ENCODE measurements at regions not wholly inside any gene's neighbourhood (a gene's known extent, or its start where the extent isn't known, plus 50 kb on each side); places are given as distances from the start of the nearest gene placed in this dataset.
A peak's percentile ranks its signal among the peaks of the same experiment; 100 is the strongest.

DNA sequence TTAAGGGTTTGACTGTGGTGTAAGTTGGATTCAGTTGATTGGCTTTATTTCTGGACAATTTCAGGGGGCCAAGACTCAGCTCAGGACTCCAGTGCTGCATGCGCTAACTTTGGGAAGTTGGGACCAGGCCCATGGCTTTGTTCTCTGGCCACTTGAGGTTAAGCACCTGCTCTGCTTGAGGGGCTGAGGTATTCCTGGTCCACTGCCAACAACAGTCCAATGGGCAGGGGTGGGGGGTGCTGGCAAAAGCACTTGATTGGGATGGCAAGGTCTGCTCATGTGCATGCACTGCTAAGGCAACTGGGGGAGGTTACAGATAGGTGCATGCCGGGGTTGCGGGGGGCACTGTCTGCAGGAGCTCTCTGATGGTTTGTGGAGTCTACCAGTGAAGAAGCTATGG, 52.6 kb upstream of the ASB17 start:
- DNase-seq, result no peak

DNA sequence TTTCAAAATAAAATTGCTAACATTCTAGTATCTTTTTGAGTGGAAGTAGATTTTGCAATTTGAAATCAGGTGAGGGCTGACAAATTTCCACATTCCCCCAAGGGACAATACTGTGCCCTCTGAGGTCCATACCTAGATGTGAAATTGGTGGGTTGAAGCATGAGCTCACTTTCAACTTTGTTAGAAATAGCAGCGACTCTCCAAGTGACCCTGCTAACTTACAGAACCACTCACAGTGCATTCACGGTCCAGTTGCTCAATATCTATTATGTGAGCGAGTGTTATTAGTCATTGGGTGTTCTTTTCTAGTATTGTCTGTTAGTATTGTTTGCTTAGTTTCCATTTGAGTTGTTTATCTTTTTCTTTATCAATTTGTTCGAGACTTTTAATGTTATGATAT, 53.6 kb upstream of the ASB17 start:
- DNase-seq, result no peak

DNA sequence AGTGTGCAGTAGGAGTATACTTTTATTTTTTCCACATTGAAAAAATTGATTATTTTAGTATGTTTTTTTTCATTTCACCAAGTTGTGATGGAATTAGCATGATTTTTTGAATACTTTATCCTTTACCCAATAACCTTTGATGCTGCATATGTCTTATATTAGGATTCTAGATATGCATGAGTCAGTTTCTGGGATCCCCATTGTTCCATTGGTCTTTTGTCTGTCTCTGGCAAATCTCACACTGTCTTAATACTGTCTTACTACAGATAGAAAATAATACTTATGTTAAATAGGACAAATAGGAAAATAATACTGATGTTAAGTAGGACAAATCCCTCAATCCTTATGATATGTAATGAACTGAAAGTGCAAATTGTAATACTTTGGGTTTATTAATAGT, 54.3 kb upstream of the ASB17 start:
- no peak for DNase-seq

DNA sequence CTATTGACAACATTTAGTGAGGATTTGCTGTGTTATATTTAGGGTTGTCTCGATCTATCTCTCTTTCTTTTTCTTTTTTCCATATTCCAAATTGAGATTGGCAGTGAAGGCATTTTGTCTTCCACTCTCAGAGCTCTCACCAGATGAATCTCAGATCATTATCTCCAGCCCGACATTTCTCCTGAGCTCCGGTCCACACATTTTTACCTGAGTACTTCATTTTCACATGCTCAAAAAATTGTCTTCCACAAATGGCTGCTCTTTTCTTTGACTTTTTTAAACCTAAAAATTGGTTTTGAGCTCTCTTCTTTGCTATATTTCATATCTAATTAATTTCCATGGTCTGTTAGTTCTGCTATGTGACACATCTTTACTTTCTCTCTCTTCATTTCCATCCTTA, 56.9 kb upstream of the ASB17 start:
- DNase-seq, result no peak

DNA sequence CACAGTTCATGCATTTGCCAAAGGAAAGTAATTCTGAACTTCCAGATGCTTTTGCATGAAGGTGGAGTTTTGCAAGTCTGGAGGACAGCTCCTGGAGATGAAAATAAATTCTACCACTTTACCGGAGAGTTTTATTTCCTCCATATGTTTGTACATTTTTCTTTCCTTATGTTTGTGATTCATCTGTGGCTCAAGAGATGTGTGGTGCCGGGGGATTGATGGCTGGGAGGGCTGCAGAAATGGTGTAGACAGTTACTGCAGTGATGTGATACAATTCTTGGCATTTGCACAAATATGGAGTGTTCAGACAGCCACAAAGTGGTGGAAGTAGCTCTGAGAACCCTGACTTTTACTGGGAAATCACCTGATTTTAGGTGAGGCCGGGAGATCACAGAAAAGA, 58.5 kb upstream of the ASB17 start:
- no peak for DNase-seq

DNA sequence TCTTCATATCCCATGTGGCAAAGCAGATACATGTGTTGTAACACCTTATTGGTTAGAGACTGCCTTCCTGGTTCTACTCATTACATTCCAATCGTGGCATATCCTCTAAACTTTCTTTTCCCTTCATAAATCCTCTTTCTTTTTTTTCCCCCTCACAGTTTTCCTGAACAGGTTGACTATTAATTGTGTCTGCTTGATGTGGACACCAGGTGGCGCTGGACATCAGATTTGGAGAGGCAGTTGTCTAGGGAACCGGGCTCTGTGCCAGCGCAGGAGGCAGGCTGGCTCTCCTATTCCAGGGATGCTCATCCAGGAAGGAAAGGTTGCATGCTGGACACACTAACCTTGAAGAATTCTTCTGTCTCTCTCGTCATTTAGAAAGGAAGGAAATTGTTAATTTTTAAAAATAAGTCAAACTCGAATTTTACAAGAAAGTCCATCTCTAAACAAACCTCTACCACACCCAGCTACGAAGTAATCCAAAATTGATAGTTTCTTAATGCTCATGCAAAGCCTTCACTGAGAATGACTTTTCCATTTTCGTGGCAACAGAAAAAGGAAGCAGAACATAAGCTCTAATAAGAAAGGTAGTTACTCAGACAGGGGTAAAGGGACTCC, 59.4 kb upstream of the ASB17 start:
- peak; percentile 72 for DNase-seq

DNA sequence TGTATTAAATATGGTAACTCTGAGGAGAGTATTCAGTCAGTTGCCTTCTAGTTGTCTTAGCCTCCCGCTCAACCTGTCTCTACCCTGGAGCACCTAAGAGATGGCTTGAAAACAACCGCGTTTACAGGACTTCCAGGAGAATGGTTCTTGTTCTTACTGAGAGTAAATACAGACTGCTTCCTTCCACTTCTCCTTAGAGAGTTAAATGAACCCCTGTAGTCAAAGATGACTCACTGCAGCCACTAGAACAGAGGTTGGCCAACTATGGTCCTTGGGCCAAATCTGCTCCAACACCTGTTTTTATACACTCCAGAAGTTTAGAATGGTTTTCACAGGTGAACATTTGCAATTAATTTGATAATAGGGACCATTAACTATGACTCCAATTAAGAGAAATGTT, 60.1 kb upstream of the ASB17 start:
- DNase-seq, result no peak

DNA sequence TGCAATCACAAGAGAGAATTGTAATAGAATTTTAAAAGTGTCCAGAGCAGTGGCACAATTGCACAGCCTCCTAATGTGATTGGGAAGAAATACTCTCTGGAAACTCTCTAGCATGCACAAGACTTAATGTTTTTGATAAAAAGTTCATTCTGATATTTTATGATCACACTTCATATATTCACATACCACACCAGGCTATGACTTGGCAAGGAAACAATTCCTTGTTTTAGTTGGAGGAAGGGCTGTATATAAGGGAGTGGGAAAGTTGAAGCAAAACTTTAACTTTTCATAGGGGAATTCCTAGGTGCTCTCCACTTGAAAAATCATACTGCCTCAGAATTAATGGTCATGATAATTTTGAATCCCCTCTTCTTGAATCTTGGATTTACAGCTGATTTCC, 61.5 kb upstream of the ASB17 start:
- DNase-seq, result no peak

DNA sequence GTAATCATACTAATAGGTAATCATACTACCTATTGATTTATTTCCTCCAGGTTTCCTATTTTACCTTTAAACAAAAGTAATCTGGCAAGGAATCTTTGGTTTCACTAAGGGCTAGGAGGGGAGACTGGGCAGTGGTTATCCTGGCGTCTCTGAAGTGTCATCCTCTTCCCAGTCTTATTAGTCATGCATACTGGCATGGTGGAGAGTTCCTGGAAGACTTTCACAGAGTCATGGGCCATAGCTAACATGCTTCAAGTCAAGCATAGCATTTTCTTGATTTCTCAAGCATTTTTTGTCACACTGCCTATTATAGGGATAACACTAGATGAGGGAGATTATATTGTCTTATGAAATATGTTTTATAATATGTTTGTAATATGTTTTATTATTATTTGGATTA, 64.0 kb upstream of the ASB17 start:
- DNase-seq, result no peak

DNA sequence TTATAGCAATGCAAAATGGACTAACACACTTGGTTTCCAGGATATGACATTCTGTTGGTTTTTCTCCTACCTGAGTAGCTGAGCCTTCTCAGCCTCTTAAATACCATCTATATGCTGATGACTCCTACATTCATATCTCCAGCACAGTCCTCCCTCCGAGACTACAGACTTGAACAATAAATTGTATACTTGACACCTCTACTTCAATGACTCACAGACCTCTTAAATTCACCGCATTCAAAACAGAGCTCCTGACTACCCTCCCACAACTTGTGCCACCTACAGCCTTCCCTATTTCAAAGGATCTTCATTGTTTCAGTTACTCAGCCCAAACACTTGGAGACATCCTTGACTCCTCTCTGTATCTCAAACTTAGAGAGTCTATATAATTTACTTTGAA, 66.8 kb upstream of the ASB17 start:
- no peak for DNase-seq

DNA sequence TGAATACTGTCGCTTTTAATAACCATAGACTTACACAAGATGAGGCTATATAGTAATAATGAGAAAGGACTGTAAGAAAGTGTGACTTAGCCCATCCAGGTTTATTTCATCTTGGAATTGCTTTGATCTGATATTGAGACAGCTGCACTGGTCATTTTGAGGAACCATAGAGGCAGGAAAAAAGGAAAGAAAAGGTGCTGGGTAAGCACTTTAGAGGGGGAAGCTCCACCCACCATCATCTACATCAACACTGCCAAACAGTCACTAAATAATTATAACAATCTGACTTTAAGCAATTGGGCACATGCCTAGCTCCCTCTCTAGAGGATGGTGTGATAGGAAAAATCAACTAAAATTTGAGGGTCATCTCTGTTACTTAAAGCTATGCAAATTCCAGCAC, 70.6 kb upstream of the ST6GALNAC3 start:
- DNase-seq, result no peak

DNA sequence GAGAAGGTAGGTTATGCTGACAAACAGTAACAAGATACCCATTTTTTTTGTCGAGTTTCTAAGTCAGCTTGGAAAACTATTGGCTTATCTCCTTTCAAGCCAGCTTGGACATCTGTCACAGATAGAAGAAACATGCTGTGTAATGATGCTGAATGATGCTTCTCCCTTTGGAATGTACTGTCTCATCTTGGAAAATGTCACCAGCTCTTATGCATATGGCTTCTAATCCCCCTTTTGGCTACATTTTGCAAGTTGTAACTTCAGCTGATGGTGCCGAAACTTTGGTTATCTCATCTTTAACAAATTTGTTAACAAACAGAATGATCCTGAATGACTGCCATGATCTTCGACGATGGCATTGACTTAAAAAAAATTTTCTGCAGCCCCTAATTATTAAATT, 68.8 kb upstream of the ST6GALNAC3 start:
- DNase-seq, result no peak

DNA sequence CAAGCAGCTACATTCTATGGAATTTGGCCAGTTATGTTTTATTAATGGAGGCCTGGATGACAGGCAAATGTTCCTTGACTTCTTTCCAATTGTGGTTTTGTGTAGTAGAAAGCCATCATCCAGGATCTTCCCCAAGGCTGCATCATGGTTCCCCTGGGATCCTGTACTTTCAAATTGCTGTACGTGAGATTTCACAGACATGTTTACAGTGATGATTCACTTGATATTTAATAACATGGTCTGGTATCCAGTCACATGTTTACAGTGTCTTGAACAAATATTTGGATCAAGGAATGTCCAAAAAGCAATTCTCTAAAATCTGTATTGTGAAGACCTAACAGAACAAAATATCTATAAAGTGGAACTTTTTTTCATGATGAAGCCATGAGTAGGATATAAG, 68.3 kb upstream of the ST6GALNAC3 start:
- no peak for DNase-seq

DNA sequence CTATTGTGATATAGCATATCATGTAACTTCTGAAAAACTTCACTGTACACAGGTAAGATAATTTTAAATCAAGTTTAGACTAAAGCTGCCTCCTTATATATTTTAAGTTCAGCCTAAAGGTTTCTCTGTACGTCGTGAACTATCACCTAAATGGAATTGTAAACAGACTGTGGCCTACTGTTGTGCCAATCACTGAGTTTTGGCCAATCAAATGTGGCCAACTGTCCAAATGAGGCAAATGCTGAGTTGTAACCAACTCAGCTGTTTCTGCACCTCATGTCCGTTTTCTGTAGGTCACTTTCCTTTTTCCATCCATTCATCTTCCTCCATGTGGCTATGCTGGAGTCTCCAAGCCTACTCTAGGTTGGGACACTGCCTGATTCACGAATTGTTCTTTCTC, 63.7 kb upstream of the ST6GALNAC3 start:
- DNase-seq, result no peak

DNA sequence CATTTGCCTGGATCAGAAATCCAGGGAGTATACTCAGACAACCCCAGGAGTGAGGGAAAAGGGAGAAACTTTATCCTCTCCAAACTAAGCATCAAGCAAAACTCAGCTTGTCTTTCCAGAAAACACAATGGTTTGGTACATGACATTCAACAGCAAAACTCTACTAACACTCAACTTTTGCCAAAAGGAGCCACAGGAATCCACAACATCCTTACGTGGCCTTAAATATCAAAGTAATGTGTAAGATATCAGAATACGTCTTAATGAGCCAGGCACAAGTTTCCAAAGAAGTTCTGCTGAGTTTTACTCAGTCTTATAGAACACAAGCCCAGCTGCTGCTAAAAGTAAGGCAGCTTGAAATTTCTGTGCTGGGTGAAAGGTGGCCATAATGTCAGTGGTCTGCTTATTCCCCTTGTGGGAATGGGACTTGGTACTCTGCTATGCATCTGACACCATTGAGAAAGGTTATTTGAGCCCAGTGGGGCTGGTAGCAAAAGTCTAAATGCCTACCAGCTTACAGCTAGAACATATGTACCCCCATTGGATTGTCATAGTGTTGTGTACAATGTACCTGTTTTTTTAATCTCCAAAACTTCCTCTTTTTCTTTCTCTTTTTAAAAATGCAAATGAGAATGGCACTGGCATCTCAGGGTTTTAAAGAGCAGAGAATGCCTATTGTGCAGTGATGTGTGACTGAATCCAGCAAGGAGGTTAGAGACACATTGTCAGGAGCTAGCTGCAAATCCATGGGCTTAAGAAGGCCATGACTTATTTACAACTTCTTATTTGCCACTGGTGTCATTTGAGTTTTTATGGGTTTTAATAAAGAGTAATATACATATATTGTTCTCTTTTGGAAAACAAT, 62.0 kb upstream of the ST6GALNAC3 start:
- DNase-seq, result no peak

DNA sequence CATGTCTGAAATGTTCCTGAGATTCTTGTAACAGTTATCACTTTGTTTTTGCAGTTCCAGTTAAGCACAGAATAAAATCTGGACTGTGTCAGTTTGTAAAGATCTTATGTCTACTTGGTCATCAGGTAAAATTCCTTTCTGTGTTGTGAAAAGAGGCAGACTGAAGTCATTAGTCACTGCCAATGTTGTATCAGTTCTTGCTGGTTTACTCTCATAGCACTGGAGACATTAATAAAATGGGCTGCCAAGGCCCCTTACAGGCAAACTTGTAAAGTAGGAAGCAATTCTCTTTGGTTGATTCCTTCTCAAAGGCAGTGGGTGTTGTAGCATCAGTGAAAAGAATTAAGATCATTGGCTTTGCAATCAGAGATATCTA, 61.4 kb upstream of the ST6GALNAC3 start:
- no peak for DNase-seq

DNA sequence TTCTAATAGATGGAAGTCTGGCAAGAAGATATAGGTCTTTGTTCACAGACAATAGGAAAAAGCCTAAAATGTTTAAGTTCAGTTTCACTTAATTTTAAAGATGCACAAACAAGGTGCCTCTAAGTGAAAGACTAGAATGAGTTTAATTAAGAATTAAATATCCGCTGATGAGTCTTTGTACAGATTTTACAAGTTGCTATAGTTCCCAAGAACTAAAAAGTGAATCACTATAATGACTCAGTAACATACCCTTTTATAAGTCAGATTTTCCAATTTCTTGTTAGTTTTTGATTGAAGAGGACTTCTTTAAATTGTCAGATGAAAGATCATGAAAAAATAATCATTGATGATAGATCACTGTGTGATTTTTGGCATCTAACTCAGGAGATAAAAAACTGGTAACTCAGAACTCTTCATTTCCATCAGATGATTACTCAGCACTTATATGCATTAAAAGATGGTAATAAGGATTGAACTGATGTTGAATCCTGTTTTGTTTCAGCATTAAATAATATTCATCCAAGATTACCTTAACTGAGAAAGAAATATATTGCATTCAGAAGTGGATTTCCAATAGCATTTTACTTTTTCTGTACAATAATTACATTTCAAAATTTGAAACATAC, 59.0 kb upstream of the ST6GALNAC3 start:
- no peak for DNase-seq

DNA sequence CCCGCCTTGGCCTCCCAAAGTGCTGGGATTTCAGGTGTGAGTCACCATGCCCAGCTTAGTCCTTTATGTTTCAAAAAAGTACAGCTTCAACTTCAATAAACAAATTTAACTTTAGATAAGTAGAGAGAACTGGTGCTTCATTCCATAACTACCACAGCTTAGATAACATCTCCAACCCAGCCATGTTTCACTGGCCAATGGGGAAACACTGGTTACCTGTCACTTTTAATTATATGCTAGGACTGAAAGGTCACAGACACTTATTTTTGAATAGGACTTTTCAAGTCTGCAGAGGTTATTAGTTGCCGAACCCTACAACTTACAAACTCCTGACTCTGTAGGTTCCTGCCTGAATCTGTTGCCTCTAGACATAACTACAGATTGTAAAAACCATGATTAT, 56.5 kb upstream of the ST6GALNAC3 start:
- no peak for DNase-seq

DNA sequence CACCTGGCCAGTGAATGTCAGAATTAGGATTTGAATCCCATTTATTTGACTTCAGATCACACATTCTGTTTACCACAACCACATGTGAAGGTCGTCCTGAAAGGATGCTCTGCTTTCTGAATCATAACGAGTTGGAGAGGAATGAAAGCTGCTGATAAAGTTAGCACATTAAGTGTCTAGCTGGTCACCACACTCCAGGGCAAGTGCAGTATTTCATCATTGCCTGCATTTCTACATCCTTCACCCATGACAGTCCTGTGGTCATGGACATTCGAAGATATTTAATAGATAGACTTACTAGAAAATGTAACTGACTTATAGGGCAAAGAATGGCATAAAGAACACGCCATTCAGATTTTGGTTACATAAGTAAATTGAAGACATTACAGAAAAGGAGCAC, 52.7 kb upstream of the ST6GALNAC3 start:
- no peak for DNase-seq

DNA sequence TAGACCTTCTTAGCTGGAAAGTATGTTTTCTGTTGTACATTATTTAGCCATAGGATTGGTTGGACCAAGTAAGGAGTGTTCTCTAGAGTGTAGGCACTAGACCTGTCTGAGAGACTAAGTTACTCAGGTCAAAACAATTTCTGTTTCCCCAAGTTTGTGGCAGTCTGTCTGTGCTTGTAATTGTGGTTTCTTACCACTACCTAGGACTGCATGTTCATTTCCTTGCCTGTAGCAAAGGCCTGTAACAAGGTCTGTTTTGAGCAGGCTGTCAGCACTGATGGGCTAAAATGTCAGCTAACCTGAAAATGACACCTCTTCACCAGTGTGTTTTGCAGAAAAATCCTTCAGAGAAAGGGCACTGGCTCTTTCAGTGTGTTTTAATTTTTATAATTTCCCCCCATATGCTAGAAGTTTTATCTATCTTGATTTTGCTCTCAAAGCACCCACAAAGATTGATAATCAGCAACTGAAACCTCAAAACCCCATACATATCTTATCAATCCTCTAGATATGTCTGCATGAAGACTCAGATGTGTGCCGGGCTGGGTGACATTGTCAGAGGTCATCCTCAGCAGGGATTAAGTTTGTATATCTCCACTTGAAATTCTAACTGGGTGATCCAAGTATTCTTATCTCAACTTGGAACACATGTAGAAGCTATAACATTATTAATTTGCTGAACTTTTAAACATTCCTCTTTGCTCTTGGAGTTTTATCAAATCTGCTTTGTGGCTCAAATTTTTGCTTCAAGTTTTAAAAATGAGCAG, 50.7 kb upstream of the ST6GALNAC3 start:
- no peak for DNase-seq

Data from stimulated activated CD4-positive, alpha-beta T cell treated with anti-CD3 and anti-CD28 coated beads, Interleukin-4, amount 100 ng/mL, for 24 hours (primary cell).